ENCODE measurements at regions not wholly inside any gene's neighbourhood (a gene's known extent, or its start where the extent isn't known, plus 50 kb on each side); places are given as distances from the start of the nearest gene placed in this dataset.
"Not testable (repeated sequence)": the region's sequence is repeated elsewhere in the genome, so short reads cannot be mapped to it uniquely, and the experiment has no call there.

- H3K27ac Mint-ChIP-seq = no peak overlapping the region
- H3K4me3 Mint-ChIP-seq = no peak overlapping the region
- H3K4me1 Mint-ChIP-seq (ENCODE audit: low read depth) = no peaks in the 10 kb centered on the region
Observed at GRCh38 chr3:145197051-145197820, 963.7 kb downstream of the PLOD2 start.

GRCh38 chr3:145197821-145198220 lies 963.2 kb downstream of the PLOD2 start:
- H3K27me3 Mint-ChIP-seq (ENCODE audit: insufficient read depth) = no peaks in the 10 kb centered on the region
- no peaks in the 10 kb centered on the region for H3K4me1 Mint-ChIP-seq (ENCODE audit: low read depth)

More at GRCh38 chr3:145197051-145197820, 963.7 kb downstream of the PLOD2 start:
- H3K27me3 Mint-ChIP-seq (ENCODE audit: insufficient read depth) = no peaks in the 10 kb centered on the region
- H3K36me3 Mint-ChIP-seq (ENCODE audit: low read depth) = no peaks in the 10 kb centered on the region
- peaks cover 5% of the 10 kb centered on the region for H3K9me3 Mint-ChIP-seq
- DNase-seq (ENCODE audit: low spot score) = no peak
- intact Hi-C loops (cut with micrococcal nuclease) = no loop called here

GRCh38 chr3:145209561-145209960 lies 951.4 kb downstream of the PLOD2 start:
- Mint-ChIP-seq H3K9me3 (no peaks in the 10 kb centered on the region), H3K4me1 (ENCODE audit: low read depth) (no peaks in the 10 kb centered on the region), H3K36me3 (ENCODE audit: low read depth) (no peaks in the 10 kb centered on the region), H3K27me3 (ENCODE audit: insufficient read depth) (no peaks in the 10 kb centered on the region), H3K27ac (no peak overlapping the region), H3K4me3 (no peak overlapping the region)
- intact Hi-C loops (cut with micrococcal nuclease) = no loop called here
- DNase-seq (ENCODE audit: low spot score) = no peak

More at GRCh38 chr3:145197821-145198220, 963.2 kb downstream of the PLOD2 start:
- Mint-ChIP-seq H3K27ac (no peak overlapping the region), H3K36me3 (ENCODE audit: low read depth) (no peaks in the 10 kb centered on the region), H3K9me3 (peaks cover 5% of the 10 kb centered on the region), H3K4me3 (no peak overlapping the region)
- DNase-seq (ENCODE audit: low spot score) = no peak
- intact Hi-C loops (cut with micrococcal nuclease) = no loop called here

- no peaks in the 10 kb centered on the region for H3K36me3 Mint-ChIP-seq (ENCODE audit: low read depth)
- no peak overlapping the region for H3K27ac Mint-ChIP-seq
- no peaks in the 10 kb centered on the region for H3K4me1 Mint-ChIP-seq (ENCODE audit: low read depth)
- intact Hi-C loops (cut with micrococcal nuclease) = no loop called here
- no peaks in the 10 kb centered on the region for H3K27me3 Mint-ChIP-seq (ENCODE audit: insufficient read depth)
- H3K9me3 Mint-ChIP-seq = no peaks in the 10 kb centered on the region
- H3K4me3 Mint-ChIP-seq = no peak overlapping the region
- DNase-seq (ENCODE audit: low spot score) = no peak
Observed at GRCh38 chr3:145219355-145220235, 941.4 kb downstream of the PLOD2 start.

GRCh38 chr3:145224886-145225285 lies 936.1 kb downstream of the PLOD2 start:
- Mint-ChIP-seq H3K9me3 (no peaks in the 10 kb centered on the region), H3K27ac (no peak overlapping the region), H3K36me3 (ENCODE audit: low read depth) (no peaks in the 10 kb centered on the region), H3K4me1 (ENCODE audit: low read depth) (no peaks in the 10 kb centered on the region), H3K27me3 (ENCODE audit: insufficient read depth) (no peaks in the 10 kb centered on the region), H3K4me3 (no peak overlapping the region)
- no peak for DNase-seq (ENCODE audit: low spot score)
- intact Hi-C loops (cut with micrococcal nuclease) = no loop called here

GRCh38 chr3:145243875-145244274 lies 917.1 kb downstream of the PLOD2 start:
- Mint-ChIP-seq H3K27me3 (ENCODE audit: insufficient read depth) (no peaks in the 10 kb centered on the region), H3K4me1 (ENCODE audit: low read depth) (no peaks in the 10 kb centered on the region), H3K27ac (no peak overlapping the region), H3K9me3 (peaks cover 21% of the 10 kb centered on the region), H3K4me3 (no peak overlapping the region), H3K36me3 (ENCODE audit: low read depth) (no peaks in the 10 kb centered on the region)
- intact Hi-C loops (cut with micrococcal nuclease) = no loop called here
- DNase-seq (ENCODE audit: low spot score) = no peak

- H3K36me3 Mint-ChIP-seq (ENCODE audit: low read depth) = no peaks in the 10 kb centered on the region
- intact Hi-C loops (cut with micrococcal nuclease) = no loop called here
- H3K27ac Mint-ChIP-seq = no peak overlapping the region
- no peak overlapping the region for H3K4me3 Mint-ChIP-seq
- H3K27me3 Mint-ChIP-seq (ENCODE audit: insufficient read depth) = no peaks in the 10 kb centered on the region
- DNase-seq (ENCODE audit: low spot score) = no peak
- H3K4me1 Mint-ChIP-seq (ENCODE audit: low read depth) = no peaks in the 10 kb centered on the region
- H3K9me3 Mint-ChIP-seq = peaks cover 24% of the 10 kb centered on the region
Observed at GRCh38 chr3:145244327-145244726, 916.7 kb downstream of the PLOD2 start.

GRCh38 chr3:145246291-145246690 lies 914.7 kb downstream of the PLOD2 start:
- intact Hi-C loops (cut with micrococcal nuclease) = no loop called here

GRCh38 chr3:145248928-145249327 lies 912.1 kb downstream of the PLOD2 start:
- Mint-ChIP-seq H3K4me3 (no peak overlapping the region), H3K27ac (no peak overlapping the region), H3K4me1 (ENCODE audit: low read depth) (no peaks in the 10 kb centered on the region), H3K36me3 (ENCODE audit: low read depth) (no peaks in the 10 kb centered on the region), H3K27me3 (ENCODE audit: insufficient read depth) (no peaks in the 10 kb centered on the region), H3K9me3 (peaks cover 19% of the 10 kb centered on the region)
- intact Hi-C loops (cut with micrococcal nuclease) = no loop called here
- DNase-seq (ENCODE audit: low spot score) = no peak

More at GRCh38 chr3:145246291-145246690, 914.7 kb downstream of the PLOD2 start:
- H3K9me3 Mint-ChIP-seq = peaks cover 19% of the 10 kb centered on the region
- DNase-seq (ENCODE audit: low spot score) = no peak
- H3K4me1 Mint-ChIP-seq (ENCODE audit: low read depth) = no peaks in the 10 kb centered on the region
- no peaks in the 10 kb centered on the region for H3K36me3 Mint-ChIP-seq (ENCODE audit: low read depth)
- no peak overlapping the region for H3K27ac Mint-ChIP-seq
- H3K27me3 Mint-ChIP-seq (ENCODE audit: insufficient read depth) = no peaks in the 10 kb centered on the region
- no peak overlapping the region for H3K4me3 Mint-ChIP-seq

- Mint-ChIP-seq H3K9me3 (peaks cover 19% of the 10 kb centered on the region), H3K36me3 (ENCODE audit: low read depth) (no peaks in the 10 kb centered on the region), H3K4me3 (no peak overlapping the region), H3K27me3 (ENCODE audit: insufficient read depth) (no peaks in the 10 kb centered on the region), H3K4me1 (ENCODE audit: low read depth) (no peaks in the 10 kb centered on the region), H3K27ac (no peak overlapping the region)
- intact Hi-C loops (cut with micrococcal nuclease) = no loop called here
- no peak for DNase-seq (ENCODE audit: low spot score)
Observed at GRCh38 chr3:145251311-145251710, 909.7 kb downstream of the PLOD2 start.

GRCh38 chr3:145257967-145258366 lies 903.0 kb downstream of the PLOD2 start:
- H3K4me3 Mint-ChIP-seq; intact Hi-C loops (cut with micrococcal nuclease); H3K4me1 Mint-ChIP-seq (ENCODE audit: low read depth); H3K36me3 Mint-ChIP-seq (ENCODE audit: low read depth); H3K27ac Mint-ChIP-seq; DNase-seq (ENCODE audit: low spot score); H3K27me3 Mint-ChIP-seq (ENCODE audit: insufficient read depth); H3K9me3 Mint-ChIP-seq: not testable (repeated sequence)

- Mint-ChIP-seq H3K36me3 (ENCODE audit: low read depth) (no peaks in the 10 kb centered on the region), H3K27ac (no peak overlapping the region), H3K27me3 (ENCODE audit: insufficient read depth) (no peaks in the 10 kb centered on the region), H3K9me3 (no peaks in the 10 kb centered on the region), H3K4me1 (ENCODE audit: low read depth) (no peaks in the 10 kb centered on the region), H3K4me3 (no peak overlapping the region)
- intact Hi-C loops (cut with micrococcal nuclease) = no loop called here
- DNase-seq (ENCODE audit: low spot score) = no peak
Observed at GRCh38 chr3:145259166-145259880, 901.7 kb downstream of the PLOD2 start.

GRCh38 chr3:145263458-145263857 lies 897.5 kb downstream of the PLOD2 start:
- H3K9me3 Mint-ChIP-seq; H3K27ac Mint-ChIP-seq; intact Hi-C loops (cut with micrococcal nuclease); DNase-seq (ENCODE audit: low spot score); H3K4me3 Mint-ChIP-seq; H3K4me1 Mint-ChIP-seq (ENCODE audit: low read depth); H3K36me3 Mint-ChIP-seq (ENCODE audit: low read depth); H3K27me3 Mint-ChIP-seq (ENCODE audit: insufficient read depth): not testable (repeated sequence)
